DMS114 treated with DMSO at 0.1 percent for 48 hours (cell line): ENCODE measurements at regions not wholly inside any gene's neighbourhood (a gene's known extent, or its start where the extent isn't known, plus 50 kb on each side); places are given as distances from the start of the nearest gene placed in this dataset.
"Not testable (repeated sequence)": the region's sequence is repeated elsewhere in the genome, so short reads cannot be mapped to it uniquely, and the experiment has no call there.

Experiments
- DNase-seq: peaks from one replicate; lab custom pipeline; 2025; ENCODE audit not compliant: unreplicated experiment; lab: John Stamatoyannopoulos, UW

DNA sequence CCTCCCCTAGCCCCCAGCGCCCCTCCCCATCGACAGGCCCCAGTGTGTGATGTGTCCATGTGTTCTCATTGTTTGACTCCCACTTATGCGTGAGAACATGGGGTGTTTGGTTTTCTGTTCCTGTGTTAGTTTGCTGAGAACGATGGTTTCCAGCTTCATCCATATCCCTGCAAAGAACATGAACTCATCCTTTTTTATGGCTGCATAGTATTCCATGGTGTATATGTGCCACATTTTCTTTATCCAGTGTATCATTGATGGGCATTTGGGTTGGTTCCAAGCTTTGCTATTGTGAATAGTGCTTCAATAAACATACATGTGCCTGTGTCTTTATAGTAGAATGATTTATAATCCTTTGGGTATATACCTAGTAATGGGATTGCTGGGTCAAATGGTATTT is 107.6 kb upstream of the ADGRG2 start:
- DNase-seq, result not testable (repeated sequence)

DNA sequence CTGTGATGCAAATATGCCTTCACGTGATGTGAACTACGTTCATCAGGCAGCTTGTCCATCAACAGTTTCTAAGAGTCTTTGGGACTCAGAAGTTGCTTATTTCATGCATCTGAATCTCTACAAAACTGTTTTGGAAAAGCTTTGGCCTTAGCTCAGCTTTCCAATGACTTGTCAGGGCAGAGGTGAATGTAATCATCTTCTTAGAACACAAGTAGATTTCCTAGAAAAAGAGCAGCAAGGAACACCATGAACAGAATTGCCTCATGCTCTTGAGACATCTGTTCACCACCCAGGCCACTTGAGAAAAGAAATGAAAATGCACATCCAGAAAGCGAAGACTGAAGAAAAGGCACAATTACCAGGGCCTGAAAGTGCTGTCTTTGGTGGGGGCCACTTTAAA is 105.8 kb upstream of the PDHA1 start:
- DNase-seq, result no peak

DNA sequence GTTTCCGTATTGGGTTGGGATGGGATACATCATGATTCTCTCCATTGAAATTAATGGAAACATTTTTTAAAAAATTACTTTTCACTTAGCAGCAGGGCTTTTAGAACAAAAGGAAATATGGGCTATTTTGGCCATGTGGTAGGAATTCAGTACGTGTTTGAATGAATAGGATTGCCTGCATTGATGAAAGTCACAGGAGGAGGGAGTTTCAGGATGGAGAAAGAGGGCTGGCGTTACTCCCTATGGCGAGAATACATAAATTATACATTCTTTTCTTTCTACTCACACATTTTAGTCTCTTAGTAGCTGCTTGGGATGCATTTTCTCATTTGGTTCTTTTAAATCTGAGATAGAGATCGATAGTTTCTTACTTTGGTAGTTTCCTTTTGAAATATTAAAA is 100.3 kb upstream of the PDHA1 start:
- no peak for DNase-seq

DNA sequence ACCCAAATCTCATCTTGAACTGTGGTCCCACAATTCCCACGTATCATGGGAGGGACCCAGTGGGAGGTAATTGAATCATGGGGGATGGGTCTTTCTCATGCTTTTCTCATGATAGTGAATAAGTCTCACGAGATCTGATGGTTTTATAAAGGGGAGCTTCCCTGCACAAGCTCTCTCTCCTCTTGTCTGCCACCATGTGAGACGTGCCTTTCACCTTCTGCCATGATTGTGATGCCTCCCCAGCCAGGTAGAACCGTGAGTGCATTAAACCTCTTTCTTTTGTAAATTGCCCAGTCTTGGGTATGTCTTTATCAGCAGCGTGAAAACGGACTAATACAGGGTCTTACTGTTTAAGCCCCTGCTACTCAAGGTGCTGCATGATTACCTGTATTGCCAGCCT is 98.8 kb upstream of the PDHA1 start:
- not testable (repeated sequence) for DNase-seq

DNA sequence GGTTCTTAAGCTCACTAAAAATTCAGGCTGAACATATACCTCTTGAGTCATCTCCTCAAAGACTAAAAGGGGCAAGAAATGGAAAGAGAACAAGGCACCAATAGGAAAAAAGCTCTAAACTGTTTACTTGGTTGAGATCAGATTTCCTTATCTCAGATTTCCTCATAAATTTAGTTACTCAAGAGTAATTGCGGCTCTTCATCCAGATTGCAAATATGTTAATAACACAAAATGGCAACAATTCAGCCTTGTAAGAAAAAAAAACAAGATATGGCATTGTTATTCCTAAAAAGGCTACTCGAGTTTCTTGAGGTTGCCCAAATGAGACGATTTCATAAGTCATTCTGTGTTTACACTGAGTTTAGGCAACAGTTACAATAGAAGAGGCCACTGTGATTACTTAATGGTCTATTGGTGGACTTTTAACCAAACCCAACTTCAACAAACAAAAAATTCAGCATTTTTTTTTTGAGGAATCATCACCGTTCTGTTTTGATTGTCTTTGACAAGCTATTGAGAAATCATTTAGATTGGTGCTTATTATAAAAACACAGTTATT is 97.9 kb upstream of the PDHA1 start:
- DNase-seq, result no peak

DNA sequence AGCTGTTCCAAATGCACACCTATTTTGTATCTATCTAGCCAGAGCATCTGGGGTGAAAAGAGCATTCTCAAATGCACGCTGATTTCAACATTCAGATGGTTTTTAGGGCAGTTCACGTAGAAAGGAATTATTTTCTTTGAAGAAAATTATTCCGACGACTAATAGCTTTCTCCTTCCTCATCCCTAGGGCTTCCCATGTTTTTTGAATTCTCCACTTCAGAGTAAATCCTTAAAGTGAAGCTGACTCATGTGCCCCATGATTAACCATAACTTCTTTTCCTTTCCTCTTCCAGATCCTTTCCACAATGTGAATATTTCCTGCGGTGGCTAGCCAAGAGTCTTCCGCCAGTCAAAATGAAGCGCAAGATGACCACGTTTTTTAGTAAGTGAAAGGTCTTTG is 86.7 kb upstream of the PDHA1 start:
- DNase-seq, result no peak

DNA sequence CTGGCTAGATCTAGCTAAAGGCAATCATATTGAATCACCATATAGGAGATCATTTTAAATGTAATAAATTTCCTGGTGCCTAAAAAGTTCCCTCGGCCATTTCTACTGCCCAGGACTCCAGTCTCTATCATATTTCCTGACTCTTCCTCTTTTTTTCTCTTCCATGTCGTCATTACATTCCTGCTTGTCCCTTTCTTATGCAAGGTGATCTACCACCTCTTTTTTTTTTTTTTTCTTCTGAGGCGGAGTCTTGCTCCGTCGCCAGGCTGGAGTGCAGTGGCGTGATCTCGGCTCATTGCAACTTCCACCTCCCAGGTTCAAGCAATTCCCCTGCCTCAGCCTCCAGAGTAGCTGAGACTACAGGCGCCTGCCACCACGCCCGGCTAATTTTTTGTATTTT is 82.7 kb upstream of the PDHA1 start:
- not testable (repeated sequence) for DNase-seq

DNA sequence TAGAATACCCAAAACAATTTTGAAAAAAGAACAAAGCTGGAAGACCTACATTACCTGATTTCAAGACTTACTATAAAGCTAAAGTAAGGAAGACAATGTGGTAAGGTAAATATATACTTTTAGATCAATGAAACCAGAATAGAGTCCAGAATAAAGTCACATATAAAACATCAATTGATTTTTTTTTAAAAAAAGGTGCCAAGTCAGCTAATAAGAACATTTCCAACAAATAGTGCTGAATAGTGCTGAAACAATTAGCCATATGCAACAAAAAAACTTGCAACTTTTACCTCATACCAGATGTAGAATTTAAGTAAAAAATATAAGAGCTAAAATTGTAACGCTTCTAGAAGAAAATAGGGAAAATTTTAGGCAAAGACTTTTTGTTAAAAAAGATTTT is 73.0 kb upstream of the PDHA1 start:
- no peak for DNase-seq

DNA sequence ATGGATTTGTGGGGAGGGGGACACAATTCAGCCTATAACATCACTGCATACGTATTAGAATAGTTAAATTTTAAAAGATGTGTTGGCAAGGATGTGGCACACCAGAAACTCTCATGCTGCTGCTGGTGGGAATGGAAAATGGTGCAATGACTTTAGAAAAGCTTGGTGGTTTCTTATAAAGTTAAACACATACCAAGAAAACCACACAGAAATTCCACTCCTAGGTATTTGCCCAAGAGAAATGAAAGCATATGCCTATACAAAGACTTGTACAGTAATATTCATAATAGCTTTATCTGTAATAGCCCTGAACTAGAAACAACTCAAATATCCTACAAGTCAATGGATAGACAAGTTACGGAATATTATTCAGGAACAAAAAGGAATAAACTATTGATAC is 71.3 kb upstream of the PDHA1 start:
- no peak for DNase-seq

DNA sequence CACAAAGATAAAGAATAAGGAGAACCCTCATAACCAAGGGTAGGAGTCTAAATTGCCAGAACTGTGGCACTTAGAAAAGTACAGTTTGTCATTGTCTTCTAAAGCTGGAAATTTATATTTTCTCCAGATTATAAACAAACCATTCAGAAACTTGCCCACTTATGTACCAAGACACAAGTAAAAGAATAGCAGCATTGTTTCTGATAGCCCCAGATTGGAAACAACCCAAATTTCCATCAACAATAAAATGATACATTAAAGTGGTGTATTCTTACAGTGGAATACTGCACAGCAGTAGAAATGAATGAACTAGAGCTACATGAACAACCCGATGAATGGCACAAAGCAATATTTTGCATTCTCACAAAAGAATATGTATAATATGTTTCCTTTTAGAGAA is 63.1 kb upstream of the PDHA1 start:
- no peak for DNase-seq

DNA sequence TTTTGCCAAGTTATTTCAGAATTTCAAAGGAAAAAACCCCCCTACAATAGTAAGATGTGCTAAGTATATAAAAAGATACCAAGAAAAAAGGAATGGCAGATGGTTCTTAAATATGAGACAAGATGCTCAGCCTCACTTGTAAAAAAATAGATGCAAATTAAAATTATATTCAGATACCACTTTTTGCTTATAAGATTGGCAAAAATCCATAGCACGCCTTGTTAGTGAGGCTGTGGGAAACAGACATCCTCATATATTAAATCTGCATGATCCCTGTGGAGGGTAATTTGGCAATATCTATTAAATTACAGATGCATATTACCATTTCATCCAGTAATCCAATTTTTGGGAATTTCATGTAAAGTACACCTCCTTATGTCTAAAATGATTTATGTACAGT is 62.5 kb upstream of the PDHA1 start:
- no peak for DNase-seq

DNA sequence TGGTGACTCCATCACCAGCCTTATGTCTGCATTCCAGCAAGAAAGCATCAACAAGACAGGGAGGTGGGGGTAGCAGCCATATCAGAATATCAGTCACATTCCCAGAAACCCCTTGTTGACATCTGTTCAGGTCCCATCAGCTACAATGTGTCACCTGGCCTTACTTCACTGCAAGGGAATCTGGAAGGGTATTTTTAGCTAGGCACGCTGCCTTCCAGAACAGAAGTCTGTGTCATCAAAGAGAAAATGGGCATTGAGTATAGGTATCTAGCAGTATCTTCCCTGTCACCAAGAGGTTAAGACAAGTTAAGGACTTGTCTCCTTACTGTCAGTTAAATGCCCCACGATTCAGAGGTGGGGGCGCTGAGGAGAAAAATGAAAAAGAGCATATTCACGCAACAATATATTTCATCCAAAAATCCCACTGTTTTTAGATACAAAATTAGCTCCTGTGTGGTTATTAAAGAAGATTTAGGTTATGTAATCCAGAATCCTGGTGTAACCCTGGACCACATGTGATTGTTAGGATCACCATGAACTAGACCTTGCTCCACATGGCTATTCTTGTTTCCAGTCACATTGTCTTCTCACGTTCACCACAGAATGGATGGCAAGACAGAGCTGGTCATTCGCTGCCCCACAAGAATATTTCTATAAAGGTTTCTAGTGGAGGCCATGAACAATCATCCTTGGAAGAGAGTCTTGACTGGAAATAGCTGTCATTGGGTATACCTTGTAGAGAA is 60.0 kb upstream of the PDHA1 start:
- no peak for DNase-seq

DNA sequence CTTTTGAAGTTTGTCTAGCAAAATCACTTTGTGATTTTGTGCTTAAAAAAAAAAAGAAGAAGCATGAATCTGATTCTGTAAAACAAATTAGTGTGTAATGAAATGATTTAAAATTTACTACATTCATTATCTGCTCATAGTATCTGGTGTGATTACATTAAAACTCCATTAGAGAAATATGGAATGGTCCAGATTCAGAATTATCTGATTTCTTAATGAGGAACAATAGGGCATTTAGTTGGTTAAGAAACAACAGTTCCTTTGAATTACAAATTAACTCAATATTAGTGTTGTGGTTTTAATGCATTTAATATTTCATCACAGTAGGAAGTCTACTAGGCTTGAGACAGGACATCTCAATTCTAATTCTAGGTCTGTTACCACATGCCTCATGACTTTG is 57.9 kb upstream of the PDHA1 start:
- DNase-seq, result no peak

DNA sequence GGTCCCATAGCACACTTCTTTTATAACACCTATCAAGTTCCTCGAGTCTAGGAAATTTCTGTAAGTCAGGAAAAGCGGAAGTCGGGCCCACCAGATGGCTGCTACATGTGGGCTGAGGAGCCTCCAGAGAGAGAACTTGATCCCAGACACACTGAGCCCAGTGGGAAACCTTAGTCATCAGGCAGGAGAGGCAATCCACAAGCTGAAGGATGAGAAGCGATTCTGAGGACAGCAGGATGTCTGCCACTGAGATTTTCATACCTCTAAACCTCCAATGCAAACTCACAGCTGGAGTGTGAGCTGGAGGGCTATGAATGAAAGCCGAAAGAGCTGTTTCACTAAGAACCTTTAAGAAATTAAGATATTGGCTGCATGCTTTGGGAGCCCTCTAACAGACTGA is 52.6 kb upstream of the PDHA1 start:
- no peak for DNase-seq

DNA sequence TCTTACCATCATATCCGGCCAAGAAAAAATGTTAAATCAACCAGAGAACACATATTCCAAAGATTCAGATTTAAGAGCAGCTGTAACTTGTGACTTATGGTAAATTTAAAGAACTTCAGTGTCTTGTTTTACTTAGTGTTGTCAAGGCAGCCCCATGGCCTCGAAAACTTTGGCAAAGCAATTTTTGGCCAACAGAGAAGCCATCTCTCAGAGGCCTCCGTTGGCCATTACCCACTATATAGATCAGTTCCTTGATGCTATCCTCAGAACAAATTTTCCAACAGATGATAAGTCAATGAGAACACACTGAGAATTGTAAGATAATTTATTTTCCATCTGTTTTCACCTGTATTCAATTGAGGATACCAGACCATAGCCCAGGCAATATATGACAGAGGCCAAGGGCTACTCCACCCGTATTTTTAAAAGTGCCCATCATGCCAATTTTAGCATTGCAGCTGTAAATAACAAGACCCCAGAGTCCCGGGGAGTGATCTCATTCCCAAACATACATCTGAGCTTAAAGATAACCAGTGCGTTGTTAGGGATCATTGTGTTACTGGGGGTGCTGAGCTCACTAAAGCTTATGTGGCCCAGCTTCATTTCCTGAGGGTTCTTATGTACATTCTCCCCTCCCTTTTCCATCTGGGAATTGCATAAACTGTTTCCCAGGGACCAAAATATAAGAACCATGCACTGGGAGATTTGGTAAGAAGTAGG is 50.0 kb upstream of the PDHA1 start:
- no peak for DNase-seq
